Neural progenitor cell (in vitro differentiated cells): ENCODE measurements at regions not wholly inside any gene's neighbourhood (a gene's known extent, or its start where the extent isn't known, plus 50 kb on each side); places are given as distances from the start of the nearest gene placed in this dataset.

Experiments
- CTCF ChIP-seq: fragments of 200-600 bp; sonication (generic); IDR thresholded peaks from 2 replicates; pipeline ENCODE4 v1.5.1; 2017; ENCODE audit warnings: antibody characterized with exemption, mild to moderate bottlenecking
- EZH2 ChIP-seq: fragments of 200-600 bp; sonication (generic); IDR thresholded peaks from 2 replicates; pipeline ENCODE4 v1.6.1; 2017; ENCODE audit warnings: antibody characterized with exemption, mild to moderate bottlenecking, moderate library complexity
- EZH2phosphoT487 ChIP-seq: fragments of 200-600 bp; sonication (generic); IDR thresholded peaks from 2 replicates; pipeline ENCODE4 v1.6.1; 2017; ENCODE audit warnings: antibody characterized with exemption

GRCh38 chr5:61991430-61991829 is 314.6 kb upstream of the KIF2A start:
- TF ChIP-seq CTCF (no peak), EZH2 (no peak), EZH2phosphoT487 (no peak)
